Activated effector memory CD4-positive, alpha-beta T cell treated with Interleukin-2 at 50 U/mL for 16 hours (primary cell): ENCODE measurements at regions not wholly inside any gene's neighbourhood (a gene's known extent, or its start where the extent isn't known, plus 50 kb on each side); places are given as distances from the start of the nearest gene placed in this dataset.
"Not testable (repeated sequence)": the region's sequence is repeated elsewhere in the genome, so short reads cannot be mapped to it uniquely, and the experiment has no call there.

Experiments used
- DNase-seq: peaks from one replicate; pipeline ENCODE4 v3.0.0-alpha.2; 2020

DNA sequence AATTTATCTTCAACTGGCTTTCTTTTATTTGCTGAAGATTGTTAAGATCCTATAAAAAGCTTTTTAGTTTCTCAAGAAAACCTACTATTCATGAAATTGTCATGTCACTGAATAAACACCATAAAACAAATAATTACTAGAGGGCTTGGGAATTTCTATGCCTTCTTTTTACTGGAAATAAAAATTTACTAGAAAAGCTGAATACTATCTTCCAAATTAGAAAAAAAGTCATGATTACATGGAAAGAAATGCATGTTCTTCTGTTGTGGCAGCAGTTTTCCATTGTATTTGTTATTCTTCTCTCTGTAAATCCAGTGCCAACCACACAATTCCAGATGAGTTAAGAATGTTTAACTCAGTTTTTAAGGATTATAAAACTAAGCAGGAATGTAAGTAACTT is 153.8 kb downstream of the RAP2B start:
- DNase-seq, result no peak

DNA sequence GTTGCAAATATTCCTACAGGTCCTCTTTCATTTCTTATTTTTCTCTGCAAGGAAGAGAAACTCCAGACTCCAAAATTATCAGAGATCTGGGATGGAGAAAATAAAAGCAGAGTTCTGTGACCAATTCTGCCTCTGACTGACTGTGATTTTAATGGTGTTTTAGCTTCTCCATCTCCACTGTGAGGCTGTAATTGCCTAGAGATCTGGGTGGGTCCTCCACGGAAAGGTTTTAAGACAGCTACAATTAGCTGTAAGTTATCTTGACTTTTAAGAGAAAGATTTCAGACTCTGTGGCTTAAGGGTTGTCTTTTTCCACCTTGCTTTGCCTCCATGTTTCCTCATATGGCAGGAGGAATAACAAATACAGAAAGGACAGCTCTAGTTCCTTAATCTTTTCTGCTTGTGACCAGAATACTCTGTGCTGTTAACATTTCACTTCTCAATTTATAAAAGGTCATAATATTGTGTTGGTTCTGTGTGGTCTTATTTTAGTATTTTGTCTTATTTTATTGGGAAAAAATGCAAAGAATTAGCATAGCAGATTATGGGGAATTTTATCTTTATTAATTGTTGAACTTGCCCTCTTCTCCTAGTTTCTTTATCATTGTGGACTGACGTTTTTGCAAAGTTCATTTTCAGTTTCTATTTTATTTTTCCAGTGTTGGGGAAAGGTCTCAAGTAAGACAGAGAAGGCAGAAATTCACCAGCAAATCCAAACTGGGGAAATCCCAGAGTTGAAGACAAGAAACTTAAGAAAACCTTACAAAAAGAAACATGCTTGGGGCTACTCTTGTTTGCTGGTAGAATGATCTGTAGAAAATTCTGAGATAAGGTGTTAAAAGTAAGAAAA is 157.9 kb downstream of the RAP2B start:
- no peak for DNase-seq

- DNase-seq, result no peak
Measured at GRCh38 chr3:153320585-153321128, 158.6 kb downstream of the RAP2B start.

- no peak for DNase-seq
Measured at GRCh38 chr3:153328690-153329089, 166.7 kb downstream of the RAP2B start.

DNA sequence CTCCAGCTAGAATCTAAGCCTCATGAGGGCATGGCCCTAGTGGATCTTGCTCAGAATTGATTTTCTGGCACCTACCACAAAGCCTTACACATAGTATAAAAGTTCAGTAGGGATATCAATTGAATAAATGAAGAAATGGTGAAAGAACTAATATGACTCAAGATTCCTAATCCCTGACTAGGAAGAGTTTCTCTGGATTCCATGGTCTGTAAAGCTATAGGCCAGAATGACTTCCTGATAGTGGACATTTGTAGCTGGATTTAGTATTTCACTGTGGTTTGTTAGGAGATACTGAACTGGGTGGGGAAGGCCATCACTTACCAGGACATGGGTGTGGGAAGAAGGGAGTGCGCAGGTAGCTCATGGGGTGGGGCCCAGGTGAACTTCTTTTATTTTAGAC is 168.9 kb downstream of the RAP2B start:
- DNase-seq, result no peak

DNA sequence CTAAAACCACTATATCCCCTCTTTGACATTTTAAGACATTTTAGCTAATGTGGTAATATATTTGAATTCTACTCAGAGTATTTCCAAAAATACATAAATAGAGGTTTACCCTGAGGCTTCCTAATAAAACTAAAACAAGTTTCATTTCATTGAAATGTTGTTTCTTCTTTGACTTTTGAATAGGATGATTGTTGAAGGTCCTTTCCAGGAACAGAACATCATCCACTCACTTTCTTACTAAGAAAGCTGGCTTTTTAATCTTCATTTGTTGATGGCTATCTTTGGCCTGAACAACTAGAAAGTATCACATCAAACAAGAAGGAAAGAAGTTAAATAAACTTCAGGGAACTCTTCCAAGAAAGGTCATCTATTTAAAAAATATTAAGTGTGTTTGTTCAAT is 169.7 kb downstream of the RAP2B start:
- no peak for DNase-seq

GRCh38 chr3:153334558-153334957 is 172.5 kb downstream of the RAP2B start:
- no peak for DNase-seq

GRCh38 chr3:153337369-153337768 is 175.3 kb downstream of the RAP2B start:
- DNase-seq, result no peak

DNA sequence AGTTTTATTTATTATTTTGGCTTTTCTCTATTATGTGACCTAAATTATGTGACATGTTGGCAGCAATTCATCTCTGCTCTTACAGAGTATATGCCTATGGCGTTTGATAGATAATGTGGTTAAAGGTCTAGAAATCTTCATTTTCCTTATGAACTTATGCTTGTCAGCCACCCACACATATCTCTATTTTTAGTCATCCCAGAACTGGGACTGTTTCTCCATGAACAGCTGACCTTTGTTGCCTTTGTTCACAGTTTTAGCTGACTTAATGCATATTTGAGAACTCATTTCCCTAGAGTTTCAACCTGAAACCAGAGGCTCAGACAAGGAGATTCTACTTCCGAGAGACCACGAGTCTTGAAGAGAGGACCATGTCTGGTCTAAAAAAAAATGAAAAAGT is 176.5 kb downstream of the RAP2B start:
- DNase-seq, result no peak

DNA sequence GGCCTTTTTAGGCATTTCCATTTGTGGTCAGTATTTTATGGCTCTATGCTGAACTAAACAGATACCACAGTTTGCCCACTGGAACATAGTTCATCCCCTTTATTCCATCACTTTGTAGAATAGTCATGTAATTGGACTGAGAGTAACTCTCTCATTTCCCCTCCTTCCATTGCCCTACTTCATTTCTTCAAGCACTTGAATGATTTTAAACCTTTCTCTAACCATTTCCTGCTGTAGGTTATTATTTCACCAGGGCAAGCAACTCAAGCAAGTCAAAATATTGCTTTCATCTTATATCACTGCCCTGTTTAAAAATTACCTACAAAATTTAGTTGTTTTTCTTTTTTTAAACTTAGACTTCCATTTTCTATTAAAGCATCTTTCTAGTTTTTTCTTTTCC is 177.0 kb downstream of the RAP2B start:
- DNase-seq, result no peak

- no peak for DNase-seq
Measured at GRCh38 chr3:153343988-153344782, 182.2 kb downstream of the RAP2B start.

DNA sequence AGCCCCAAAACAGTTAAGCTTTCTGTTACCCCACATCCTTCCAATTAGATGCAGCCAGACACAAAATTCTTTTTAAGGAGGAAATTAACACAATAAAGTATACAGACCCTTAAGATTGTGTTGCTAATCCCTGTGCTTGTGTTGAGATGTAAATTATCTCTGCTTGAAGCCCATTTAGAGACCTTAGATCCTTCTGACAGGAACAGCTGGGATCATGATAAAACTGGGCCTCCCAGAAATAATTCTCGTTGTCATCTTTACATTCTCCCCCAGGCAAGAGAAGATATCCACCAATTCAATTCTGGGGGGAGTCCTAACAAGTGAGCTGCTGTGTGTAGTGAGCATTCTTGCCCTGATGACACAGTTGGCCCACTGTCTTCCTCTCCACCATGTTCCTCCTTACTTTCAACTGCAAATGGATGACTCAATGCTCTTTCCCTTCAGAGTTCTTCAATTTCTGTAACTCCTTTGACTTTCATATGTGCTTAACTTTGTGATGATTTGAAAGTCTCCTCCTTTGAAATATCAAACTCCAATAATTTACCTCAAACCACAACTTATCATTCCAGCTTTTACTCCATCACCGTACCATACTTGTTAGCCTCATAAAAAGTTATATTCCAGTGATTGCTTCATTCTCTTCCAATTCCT is 186.6 kb downstream of the RAP2B start:
- DNase-seq, result no peak

GRCh38 chr3:153349108-153349499 is 187.1 kb downstream of the RAP2B start:
- no peak for DNase-seq

DNA sequence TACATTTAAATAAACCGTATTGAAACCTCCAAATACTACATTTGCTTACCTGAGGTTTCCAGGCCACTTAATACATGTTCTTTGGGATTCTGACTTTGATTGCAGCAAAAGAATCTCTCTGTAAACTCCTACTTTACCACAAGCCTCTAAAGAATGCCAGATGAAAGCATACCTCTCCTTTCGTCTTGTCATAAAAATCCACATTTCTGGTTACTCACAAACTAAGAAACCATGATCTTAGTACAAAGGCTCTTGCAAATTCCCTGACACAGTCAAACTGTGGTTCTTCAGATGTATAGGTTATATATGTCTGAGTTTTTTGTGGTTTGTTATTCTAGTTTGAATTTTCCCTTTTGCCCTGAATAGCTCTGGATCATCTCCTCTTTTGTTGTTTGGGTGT is 188.4 kb downstream of the RAP2B start:
- DNase-seq, result no peak

GRCh38 chr3:153354641-153355040 is 192.6 kb downstream of the RAP2B start:
- no peak for DNase-seq

GRCh38 chr3:153355559-153355958 is 193.5 kb downstream of the RAP2B start:
- DNase-seq, result no peak

DNA sequence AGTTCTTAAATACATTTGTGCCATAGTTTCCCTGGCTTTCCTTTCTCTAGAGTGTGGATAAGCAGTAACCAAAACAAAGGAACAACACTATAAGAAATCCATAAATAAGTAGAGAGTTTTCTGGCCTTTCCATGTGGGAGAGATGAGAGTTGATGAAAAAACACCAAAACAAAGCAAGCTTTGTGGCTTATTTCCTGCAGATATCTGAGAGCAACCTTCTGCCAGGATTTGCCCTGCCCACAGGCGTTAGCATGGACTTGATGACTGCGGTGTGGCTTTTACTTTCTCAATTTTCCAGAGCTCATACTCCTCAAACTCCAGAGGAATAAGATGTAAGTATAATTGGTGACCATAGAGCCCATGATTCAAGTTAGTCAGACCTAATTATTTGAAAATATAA is 194.9 kb downstream of the RAP2B start:
- DNase-seq, result no peak

GRCh38 chr3:153357436-153357835 is 195.4 kb downstream of the RAP2B start:
- DNase-seq, result no peak

- DNase-seq, result no peak
Measured at GRCh38 chr3:153369561-153370374, 207.7 kb downstream of the RAP2B start.

- DNase-seq, result no peak
Measured at GRCh38 chr3:153370680-153371079, 208.7 kb downstream of the RAP2B start.

DNA sequence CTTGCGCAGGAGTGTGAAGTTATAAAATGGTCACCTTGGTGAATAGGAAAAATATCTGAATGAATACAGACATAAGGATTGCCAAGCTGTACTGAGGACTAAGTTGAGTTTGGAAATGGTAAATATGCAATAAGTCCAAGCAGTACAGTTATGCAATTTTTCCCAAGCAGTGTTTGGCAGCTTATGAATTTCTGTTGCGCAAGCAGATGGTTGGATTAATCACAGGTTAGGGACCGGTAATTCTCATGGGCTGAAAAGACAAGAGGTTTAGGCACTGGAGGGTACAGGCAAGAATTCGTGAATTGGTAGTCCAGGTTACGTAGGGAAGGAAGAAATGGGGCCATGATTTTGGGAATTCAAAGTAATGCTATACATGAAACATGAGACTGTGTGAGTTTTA is 210.3 kb downstream of the RAP2B start:
- no peak for DNase-seq

DNA sequence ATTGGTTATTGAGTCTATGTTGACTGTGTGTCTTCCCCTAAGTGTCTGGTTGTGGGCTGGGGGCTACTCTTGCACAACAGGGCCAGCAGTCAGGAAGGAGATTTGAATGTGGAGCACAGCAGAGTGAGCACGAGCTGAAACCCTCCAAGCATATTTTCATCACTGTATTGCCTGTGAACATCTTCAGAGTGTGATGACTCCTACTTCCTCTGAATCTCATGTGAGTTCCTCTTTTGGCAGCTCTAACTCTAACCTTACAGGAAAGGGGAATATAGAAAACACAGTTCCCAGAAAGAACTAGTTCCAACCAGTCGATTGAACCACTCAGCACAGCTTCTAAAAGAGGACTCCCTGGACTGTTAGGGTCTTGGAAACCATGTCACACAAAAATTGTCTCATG is 211.6 kb downstream of the RAP2B start:
- no peak for DNase-seq

DNA sequence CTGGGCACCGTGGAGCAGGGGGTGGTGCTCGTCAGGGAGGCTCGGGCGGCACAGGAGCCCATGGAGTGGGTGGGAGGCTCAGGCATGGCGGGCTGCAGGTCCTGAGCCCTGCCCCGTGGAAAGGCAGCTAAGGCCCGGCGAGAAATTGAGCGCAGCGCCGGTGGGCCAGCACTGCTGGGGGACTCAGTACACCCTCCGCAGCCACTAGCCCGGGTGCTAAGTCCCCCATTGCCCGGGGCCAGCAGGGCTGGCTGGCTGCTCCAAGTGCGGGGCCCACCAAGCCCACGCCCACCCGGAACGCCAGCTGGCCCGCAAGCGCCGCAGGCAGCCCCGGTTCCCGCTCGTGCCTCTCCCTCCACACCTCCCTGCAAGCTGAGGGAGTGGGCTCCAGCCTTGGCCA is 216.3 kb downstream of the RAP2B start:
- DNase-seq, result not testable (repeated sequence)
